Activated T-helper 1 cell treated with Interleukin-2 at 50 U/mL for 16 hours (primary cell): ENCODE measurements at regions not wholly inside any gene's neighbourhood (a gene's known extent, or its start where the extent isn't known, plus 50 kb on each side); places are given as distances from the start of the nearest gene placed in this dataset.

Source experiments
- DNase-seq: peaks from one replicate; pipeline ENCODE4 v3.0.0-alpha.2; 2020; ENCODE audit warnings: low read depth

GRCh38 chr18:37720663-37721062 is 155.1 kb upstream of the CELF4 start:
- no peak for DNase-seq

GRCh38 chr18:37717656-37718055 is 152.1 kb upstream of the CELF4 start:
- no peak for DNase-seq

- DNase-seq: no peak
Observed at GRCh38 chr18:37717098-37717497, 151.5 kb upstream of the CELF4 start.

- no peak for DNase-seq
Observed at GRCh38 chr18:37716106-37716735, 150.6 kb upstream of the CELF4 start.

GRCh38 chr18:37714691-37715090 is 149.1 kb upstream of the CELF4 start:
- DNase-seq: no peak

- DNase-seq: no peak
Observed at GRCh38 chr18:37712776-37713175, 147.2 kb upstream of the CELF4 start.

GRCh38 chr18:37711766-37712505 is 146.3 kb upstream of the CELF4 start:
- no peak for DNase-seq

GRCh38 chr18:37710726-37711125 is 145.1 kb upstream of the CELF4 start:
- DNase-seq: no peak

GRCh38 chr18:37709740-37710139 is 144.1 kb upstream of the CELF4 start:
- DNase-seq: no peak

- no peak for DNase-seq
Observed at GRCh38 chr18:37705016-37705415, 139.4 kb upstream of the CELF4 start.

GRCh38 chr18:37702841-37703240 is 137.2 kb upstream of the CELF4 start:
- DNase-seq: no peak

GRCh38 chr18:37701967-37702366 is 136.4 kb upstream of the CELF4 start:
- no peak for DNase-seq

- no peak for DNase-seq
Observed at GRCh38 chr18:37698508-37699040, 133.0 kb upstream of the CELF4 start.

- DNase-seq: no peak
Observed at GRCh38 chr18:37694516-37694915, 128.9 kb upstream of the CELF4 start.

- DNase-seq: no peak
Observed at GRCh38 chr18:37691162-37691561, 125.6 kb upstream of the CELF4 start.

- DNase-seq: no peak
Observed at GRCh38 chr18:37689841-37690240, 124.2 kb upstream of the CELF4 start.

- no peak for DNase-seq
Observed at GRCh38 chr18:37684590-37684989, 119.0 kb upstream of the CELF4 start.

- DNase-seq: no peak
Observed at GRCh38 chr18:37684183-37684582, 118.6 kb upstream of the CELF4 start.

- DNase-seq: no peak
Observed at GRCh38 chr18:37680911-37681310, 115.3 kb upstream of the CELF4 start.

- DNase-seq: no peak
Observed at GRCh38 chr18:37676276-37676675, 110.7 kb upstream of the CELF4 start.

GRCh38 chr18:37675699-37676098 is 110.1 kb upstream of the CELF4 start:
- no peak for DNase-seq

GRCh38 chr18:37674570-37674969 is 109.0 kb upstream of the CELF4 start:
- no peak for DNase-seq

- DNase-seq: no peak
Observed at GRCh38 chr18:37673671-37674070, 108.1 kb upstream of the CELF4 start.
